OCI-LY7 (cell line): ENCODE measurements at regions not wholly inside any gene's neighbourhood (a gene's known extent, or its start where the extent isn't known, plus 50 kb on each side); places are given as distances from the start of the nearest gene placed in this dataset.

ENCODE experiments used
- BruUV-seq: library from RNA; stranded (reverse); fragments of 400-500 nt; replicated peaks from 2 replicates; lab custom pipeline; 2021; lab: Mats Ljungman, UMichigan
- CTCF ChIA-PET: fragments of 300-600 bp; sonication (Branson Sonifier 250); formaldehyde crosslinking; loops from one replicate; lab custom pipeline; 2022; ENCODE audit warnings: antibody characterized with exemption; ENCODE audit not compliant: unreplicated experiment; lab: Charles Lee
- POLR2A ChIA-PET: fragments of 300-600 bp; sonication (Branson Sonifier 250); formaldehyde crosslinking; loops from one replicate; lab custom pipeline; 2022; ENCODE audit warnings: antibody characterized with exemption; lab: Charles Lee
- DNase-seq: peaks from one replicate; pipeline ENCODE4 v3.0.0-alpha.2; 2015; ENCODE audit warnings: low spot score
- H2AFZ ChIP-seq: fragments of 200-600 bp; sonication (generic), shearing (Covaris generic); 2 replicates; pipeline ENCODE4 v1.6.1; 2014; ENCODE audit warnings: mild to moderate bottlenecking, antibody characterized with exemption, low read length, moderate library complexity
- H3K27ac ChIP-seq: fragments of 200-600 bp; sonication (generic); 2 replicates; pipeline ENCODE4 v1.5.1; 2014; ENCODE audit warnings: mixed run types, low read depth, mild to moderate bottlenecking, moderate library complexity, low read length, inconsistent platforms; ENCODE audit not compliant: poor library complexity, severe bottlenecking
- H3K36me3 ChIP-seq: fragments of 200-600 bp; sonication (generic); 2 replicates; pipeline ENCODE4 v1.6.1; 2014; ENCODE audit warnings: mild to moderate bottlenecking, antibody characterized with exemption, low read length, moderate library complexity, mixed read lengths; ENCODE audit not compliant: insufficient read depth
- H3K4me1 ChIP-seq: fragments of 200-600 bp; sonication (generic); 2 replicates; pipeline ENCODE4 v1.5.1; 2014; ENCODE audit warnings: mild to moderate bottlenecking, low read length; ENCODE audit not compliant: insufficient read depth, poor library complexity, severe bottlenecking
- H3K4me2 ChIP-seq: fragments of 200-600 bp; sonication (generic); 2 replicates; pipeline ENCODE4 v1.6.1; 2014; ENCODE audit warnings: mild to moderate bottlenecking, low read length
- H3K4me3 ChIP-seq: fragments of 200-600 bp; sonication (generic); 2 replicates; pipeline ENCODE4 v1.5.1; 2014; ENCODE audit warnings: mild to moderate bottlenecking, low read depth, low read length; ENCODE audit not compliant: poor library complexity, severe bottlenecking
- H3K79me2 ChIP-seq: fragments of 200-600 bp; sonication (generic); 2 replicates; pipeline ENCODE4 v1.6.1; 2016; ENCODE audit warnings: low read depth, mild to moderate bottlenecking, low read length, moderate library complexity, mixed read lengths; ENCODE audit not compliant: insufficient read depth
- H3K9me2 ChIP-seq: fragments of 200-600 bp; sonication (generic); 2 replicates; pipeline ENCODE4 v1.6.1; 2016; ENCODE audit warnings: mild to moderate bottlenecking, low read length, mixed read lengths; ENCODE audit not compliant: insufficient read depth
- H3K9me3 ChIP-seq: fragments of 200-600 bp; sonication (generic); 2 replicates; pipeline ENCODE4 v1.6.1; 2014; ENCODE audit warnings: mild to moderate bottlenecking, mixed run types, low read length, mixed read lengths
- H4K20me1 ChIP-seq: fragments of 200-600 bp; sonication (generic); 2 replicates; pipeline ENCODE4 v1.6.1; 2014; ENCODE audit warnings: mild to moderate bottlenecking, antibody characterized with exemption, low read length, moderate library complexity, mixed read lengths; ENCODE audit not compliant: insufficient read depth
- EZH2phosphoT487 ChIP-seq: fragments of 200-600 bp; sonication (generic); IDR thresholded peaks from 2 replicates; pipeline ENCODE4 v1.6.1; 2018; ENCODE audit warnings: low read depth, borderline replicate concordance, mild to moderate bottlenecking, mixed run types, antibody characterized with exemption, low read length, moderate library complexity, mixed read lengths
- intact Hi-C: fragments of 100-400 bp; cut with micrococcal nuclease; formaldehyde crosslinking; loops from one replicate; pipeline ENCODE4 v1.10.0; 2022; ENCODE audit not compliant: unreplicated experiment
- TF ChIP-seq, protein P1 (sequence below): fragments of 200-600 bp; sonication (generic); conservative IDR thresholded peaks from 2 replicates; pipeline ENCODE4 v1.5.1; 2014; ENCODE audit warnings: mild to moderate bottlenecking, antibody characterized with exemption, low read length, moderate library complexity, mixed read lengths

DNA sequence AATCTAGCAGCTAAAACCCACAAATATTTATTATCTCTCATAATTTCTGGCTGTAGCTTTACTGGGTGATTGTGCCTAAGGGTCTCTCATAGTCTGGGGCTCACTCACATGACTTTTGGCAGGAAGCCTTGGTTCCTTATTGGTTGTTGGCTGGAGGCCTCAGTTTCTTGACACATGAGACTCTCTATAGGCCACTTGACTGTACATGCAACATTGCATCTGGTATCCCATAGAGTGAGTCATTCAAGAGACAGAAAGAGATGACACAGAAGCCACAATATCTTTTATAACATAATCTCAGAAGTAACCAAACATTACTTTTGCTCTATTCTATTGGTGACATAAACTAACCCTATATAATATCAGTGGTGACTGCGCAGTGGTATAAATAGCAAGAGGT is 128.5 kb upstream of the HNRNPU start:
- DNase-seq: no peak
- no peaks in the 10 kb centered on the region for H3K79me2 ChIP-seq
- H3K36me3 ChIP-seq: no peaks in the 10 kb centered on the region
- no peaks in the 10 kb centered on the region for H3K4me1 ChIP-seq
- no peak overlapping the region for H3K27ac ChIP-seq
- TF ChIP-seq, protein P1, sequence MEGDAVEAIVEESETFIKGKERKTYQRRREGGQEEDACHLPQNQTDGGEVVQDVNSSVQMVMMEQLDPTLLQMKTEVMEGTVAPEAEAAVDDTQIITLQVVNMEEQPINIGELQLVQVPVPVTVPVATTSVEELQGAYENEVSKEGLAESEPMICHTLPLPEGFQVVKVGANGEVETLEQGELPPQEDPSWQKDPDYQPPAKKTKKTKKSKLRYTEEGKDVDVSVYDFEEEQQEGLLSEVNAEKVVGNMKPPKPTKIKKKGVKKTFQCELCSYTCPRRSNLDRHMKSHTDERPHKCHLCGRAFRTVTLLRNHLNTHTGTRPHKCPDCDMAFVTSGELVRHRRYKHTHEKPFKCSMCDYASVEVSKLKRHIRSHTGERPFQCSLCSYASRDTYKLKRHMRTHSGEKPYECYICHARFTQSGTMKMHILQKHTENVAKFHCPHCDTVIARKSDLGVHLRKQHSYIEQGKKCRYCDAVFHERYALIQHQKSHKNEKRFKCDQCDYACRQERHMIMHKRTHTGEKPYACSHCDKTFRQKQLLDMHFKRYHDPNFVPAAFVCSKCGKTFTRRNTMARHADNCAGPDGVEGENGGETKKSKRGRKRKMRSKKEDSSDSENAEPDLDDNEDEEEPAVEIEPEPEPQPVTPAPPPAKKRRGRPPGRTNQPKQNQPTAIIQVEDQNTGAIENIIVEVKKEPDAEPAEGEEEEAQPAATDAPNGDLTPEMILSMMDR: no peak
- H3K9me2 ChIP-seq: no peaks in the 10 kb centered on the region
- H3K4me2 ChIP-seq: no peak overlapping the region
- ChIA-PET POLR2A (interaction anchor here (1.0 to 1.7 kb wide), 2 partner anchors 9 to 39 kb away, joined by 3 to 4 read pairs; no protein-coding TSS in a partner anchor), CTCF (no interaction called here)
- no peaks in the 10 kb centered on the region for H4K20me1 ChIP-seq
- H3K9me3 ChIP-seq: no peaks in the 10 kb centered on the region
- no peak overlapping the region for H3K4me3 ChIP-seq
- intact Hi-C loops: no loop called here
- no TSS peak for BruUV-seq
- no peak overlapping the region for H2AFZ ChIP-seq

DNA sequence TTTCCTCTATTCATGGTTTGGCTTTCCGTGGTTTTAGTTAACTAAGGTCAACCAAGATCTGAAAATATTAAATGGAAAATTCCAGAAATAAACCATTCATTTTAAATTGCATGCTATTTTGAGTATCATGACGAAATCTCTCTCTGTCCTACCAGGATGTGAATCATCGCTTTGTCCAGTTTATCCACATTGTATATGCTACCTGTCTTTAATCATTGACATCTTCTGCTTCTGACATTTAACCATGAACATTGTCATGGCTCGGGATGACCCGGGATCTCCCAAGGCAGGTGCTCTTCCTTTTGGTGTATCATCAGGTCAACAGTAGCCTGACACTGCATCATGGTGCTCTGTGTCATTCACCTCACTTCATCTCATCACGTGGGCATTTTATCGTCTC is 125.5 kb upstream of the HNRNPU start:
- POLR2A ChIA-PET: interaction anchor here (0.6 to 1.0 kb wide), 2 partner anchors 118 to 293 kb away, joined by 3 read pairs; no protein-coding TSS in a partner anchor

GRCh38 chr1:244988521-244988920 is 124.2 kb upstream of the HNRNPU start:
- Histone ChIP-seq H3K36me3 (no peaks in the 10 kb centered on the region), H3K9me2 (no peaks in the 10 kb centered on the region), H3K4me1 (peaks cover 11% of the 10 kb centered on the region), H3K4me2 (no peak overlapping the region), H4K20me1 (no peaks in the 10 kb centered on the region), H3K27ac (no peak overlapping the region), H2AFZ (no peak overlapping the region), H3K4me3 (no peak overlapping the region), H3K79me2 (no peaks in the 10 kb centered on the region), H3K9me3 (no peaks in the 10 kb centered on the region)
- DNase-seq: no peak
- no TSS peak for BruUV-seq
- intact Hi-C loops: no loop called here
- ChIA-PET CTCF (no interaction called here), POLR2A (interaction anchor here (0.6 kb wide), 1 partner anchor 127 kb away, joined by 5 read pairs; no protein-coding TSS in a partner anchor)
- no peak for TF ChIP-seq EZH2phosphoT487
- TF ChIP-seq, protein P1: no peak

More for the DNA sequence above, 125.5 kb upstream of the HNRNPU start:
- H3K4me3 ChIP-seq: no peak overlapping the region
- H3K9me2 ChIP-seq: no peaks in the 10 kb centered on the region
- no peak for TF ChIP-seq EZH2phosphoT487
- TF ChIP-seq, protein P1: no peak
- no peak overlapping the region for H2AFZ ChIP-seq
- no peaks in the 10 kb centered on the region for H3K36me3 ChIP-seq
- no peaks in the 10 kb centered on the region for H4K20me1 ChIP-seq
- CTCF ChIA-PET: no interaction called here
- no TSS peak for BruUV-seq
- no peaks in the 10 kb centered on the region for H3K79me2 ChIP-seq
- H3K9me3 ChIP-seq: no peaks in the 10 kb centered on the region
- no peak overlapping the region for H3K4me2 ChIP-seq
- peaks cover 11% of the 10 kb centered on the region for H3K4me1 ChIP-seq
- no peak for DNase-seq
- H3K27ac ChIP-seq: no peak overlapping the region
- intact Hi-C loops: no loop called here
